Thyroid gland (tissue), 4 donors: ENCODE measurements at regions not wholly inside any gene's neighbourhood (a gene's known extent, or its start where the extent isn't known, plus 50 kb on each side); places are given as distances from the start of the nearest gene placed in this dataset.

Source experiments
- DNase-seq, 2 donors: peaks; one replicate each; pipeline ENCODE4 v3.0.0-alpha.2; 2019
- H3K27ac ChIP-seq, 3 donors: fragments of 200-600 bp; sonication (generic); 1 replicate in 2 of 3; 2 replicates in 1 of 3; pipeline ENCODE4 v1.5.1; 2016 to 2019; ENCODE audit warnings: mild to moderate bottlenecking in 1 of 3, moderate library complexity in 1 of 3
- H3K27me3 ChIP-seq: fragments of 200-600 bp; sonication (generic); one replicate; pipeline ENCODE4 v1.5.1; 2019
- H3K36me3 ChIP-seq, 2 donors: fragments of 200-600 bp; sonication (generic); one replicate each; pipeline ENCODE4 v1.5.1; 2016 to 2019
- H3K4me1 ChIP-seq, 2 donors: fragments of 200-600 bp; sonication (generic); one replicate each; pipeline ENCODE4 v1.5.1; 2017 to 2019
- H3K4me3 ChIP-seq, 3 donors: fragments of 200-600 bp; sonication (generic); replicated peaks in 1 of 3; 1 replicate in 2 of 3; 2 replicates in 1 of 3; pipeline ENCODE4 v1.5.1; 2016; ENCODE audit warnings: mild to moderate bottlenecking in 1 of 3
- H3K9me3 ChIP-seq: fragments of 200-600 bp; sonication (generic); one replicate; pipeline ENCODE4 v1.5.1; 2017
- CTCF ChIP-seq, 6 experiments: fragments of 200-600 bp in 3 of 6; fragments of 450-650 bp in 3 of 6; sonication (generic) in 3 of 6; IDR thresholded peaks; one replicate each; pipeline ENCODE4 v1.5.1; 2016 to 2019; ENCODE audit warnings: antibody characterized with exemption in 6 of 6, mild to moderate bottlenecking in 2 of 6, inconsistent platforms in 1 of 6, moderate library complexity in 1 of 6
- POLR2A ChIP-seq, 2 donors: fragments of 450-650 bp; IDR thresholded peaks; one replicate each; pipeline ENCODE4 v1.6.1; 2017; ENCODE audit warnings: antibody characterized with exemption in 2 of 2, mild to moderate bottlenecking in 2 of 2, moderate library complexity in 1 of 2
- WGBS, 2 donors: methylation state at CpG; one replicate each; pipeline ENCODE4 v1.1.5; 2017; 5-methylcytosine and 5-hydroxymethylcytosine counted together
- intact Hi-C: fragments of 100-400 bp; cut with DNase I; formaldehyde crosslinking; loops from one replicate; pipeline ENCODE4 v1.15.1; 2023

GRCh38 chr11:26942356-26942755 is 51.6 kb upstream of the FIBIN start:
- WGBS, 2 donors: 84 to 89% methylated on average over 3 of the region's 3 CpGs
- no peaks in the 10 kb centered on the region for H3K9me3 ChIP-seq
- no peaks in the 10 kb centered on the region for H3K36me3 ChIP-seq
- H3K27me3 ChIP-seq: no peaks in the 10 kb centered on the region
- H3K4me3 ChIP-seq: no peak overlapping the region
- TF ChIP-seq POLR2A (IDR thresholded peaks at IDR 0.05) (no peak), CTCF (IDR thresholded peaks at IDR 0.05) (no peak)
- intact Hi-C loops: no loop called here
- DNase-seq: no peak
- H3K4me1 ChIP-seq: peaks cover 37 to 45% of the 10 kb centered on the region in 2 donors
- no peak overlapping the region for H3K27ac ChIP-seq

GRCh38 chr11:26943636-26944035 is 50.3 kb upstream of the FIBIN start:
- Histone ChIP-seq H3K27me3 (no peaks in the 10 kb centered on the region), H3K36me3 (no peaks in the 10 kb centered on the region), H3K9me3 (no peaks in the 10 kb centered on the region), H3K4me3 (no peak overlapping the region), H3K4me1 (peaks cover 47 to 56% of the 10 kb centered on the region in 2 donors), H3K27ac (peak overlapping the region; percentile 51 to 88 (median 67))
- TF ChIP-seq POLR2A (IDR thresholded peaks at IDR 0.05) (no peak), CTCF (IDR thresholded peaks at IDR 0.05) (no peak)
- WGBS, 2 donors: 56% methylated on average over 3 of the region's 3 CpGs
- DNase-seq: peak; percentile 26 to 30
- intact Hi-C loops: no loop called here
